Loucy (cell line): ENCODE measurements at regions not wholly inside any gene's neighbourhood (a gene's known extent, or its start where the extent isn't known, plus 50 kb on each side); places are given as distances from the start of the nearest gene placed in this dataset.

Source experiments
- H2AFZ ChIP-seq: fragments of 200-600 bp; sonication (generic); 2 replicates; pipeline ENCODE4 v1.6.0; 2016; ENCODE audit warnings: antibody characterized with exemption, mild to moderate bottlenecking, low read length, moderate library complexity
- H3F3A ChIP-seq: fragments of 200-600 bp; 2 replicates; pipeline ENCODE4 v1.6.0; 2016; ENCODE audit warnings: antibody characterized with exemption, low read depth, mild to moderate bottlenecking
- H3K27me3 ChIP-seq: fragments of 200-600 bp; sonication (generic); 2 replicates; pipeline ENCODE4 v1.6.1; 2014; ENCODE audit warnings: low read length, mild to moderate bottlenecking; ENCODE audit not compliant: insufficient read depth, poor library complexity, severe bottlenecking
- H3K36me3 ChIP-seq: fragments of 200-600 bp; sonication (generic); 2 replicates; pipeline ENCODE4 v1.6.1; 2016; ENCODE audit warnings: low read length; ENCODE audit not compliant: insufficient read depth
- H3K4me1 ChIP-seq: fragments of 200-600 bp; sonication (generic); 2 replicates; pipeline ENCODE4 v1.5.1; 2014; ENCODE audit warnings: low read length, mild to moderate bottlenecking; ENCODE audit not compliant: insufficient read depth, poor library complexity, severe bottlenecking
- H3K4me2 ChIP-seq: fragments of 200-600 bp; sonication (generic); 2 replicates; pipeline ENCODE4 v1.6.0; 2014; ENCODE audit warnings: antibody characterized with exemption, low read length, low read depth, mild to moderate bottlenecking; ENCODE audit not compliant: poor library complexity, severe bottlenecking
- H3K4me3 ChIP-seq: fragments of 200-600 bp; sonication (generic); 2 replicates; pipeline ENCODE4 v1.5.1; 2014; ENCODE audit warnings: low read length, mild to moderate bottlenecking, mixed read lengths; ENCODE audit not compliant: poor library complexity, severe bottlenecking
- H3K79me2 ChIP-seq: fragments of 200-600 bp; sonication (generic); 2 replicates; pipeline ENCODE4 v1.6.1; 2014; ENCODE audit warnings: low read length; ENCODE audit not compliant: insufficient read depth
- H3K9ac ChIP-seq: fragments of 200-600 bp; sonication (generic); 2 replicates; pipeline ENCODE4 v1.6.0; 2014; ENCODE audit warnings: mild to moderate bottlenecking, low read depth, low read length, moderate library complexity; ENCODE audit not compliant: poor library complexity, severe bottlenecking
- H3K9me2 ChIP-seq: fragments of 200-600 bp; sonication (generic); replicated peaks from 2 replicates; pipeline ENCODE4 v1.6.1; 2016; ENCODE audit warnings: low read depth, low read length, mixed read lengths
- H3K9me3 ChIP-seq: fragments of 200-600 bp; sonication (generic); 2 replicates; pipeline ENCODE4 v1.6.1; 2014; ENCODE audit warnings: mild to moderate bottlenecking, antibody characterized with exemption, low read length, low read depth; ENCODE audit not compliant: insufficient read depth
- H4K20me1 ChIP-seq: fragments of 200-600 bp; sonication (generic); 2 replicates; pipeline ENCODE4 v1.6.0; 2014; ENCODE audit warnings: antibody characterized with exemption, low read length, mild to moderate bottlenecking; ENCODE audit not compliant: insufficient read depth, poor library complexity, severe bottlenecking
- CTCF ChIP-seq: fragments of 200-600 bp; sonication (generic); conservative IDR thresholded peaks from 2 replicates; pipeline ENCODE4 v1.5.1; 2014; ENCODE audit warnings: mild to moderate bottlenecking, antibody characterized with exemption, low read length
- EZH2phosphoT487 ChIP-seq: fragments of 200-600 bp; IDR thresholded peaks from 2 replicates; pipeline ENCODE4 v1.6.1; 2018; ENCODE audit warnings: antibody characterized with exemption, mild to moderate bottlenecking, moderate library complexity, borderline replicate concordance

- H3K79me2 ChIP-seq, result no peaks in the 10 kb centered on the region
- no peaks in the 10 kb centered on the region for H4K20me1 ChIP-seq
- no peak overlapping the region for H3K4me2 ChIP-seq
- H3K9me2 ChIP-seq, result no peaks in the 10 kb centered on the region
- no peaks in the 10 kb centered on the region for H3K36me3 ChIP-seq
- 0 out of 2 replicates have a peak overlapping the region, but pooled peaks have one; percentile 51 for H2AFZ ChIP-seq
- no peaks in the 10 kb centered on the region for H3K4me1 ChIP-seq
- H3K9me3 ChIP-seq, result no peaks in the 10 kb centered on the region
- no peaks in the 10 kb centered on the region for H3F3A ChIP-seq
- no peak overlapping the region for H3K9ac ChIP-seq
- no peak for TF ChIP-seq CTCF
- no peak for TF ChIP-seq EZH2phosphoT487
- H3K27me3 ChIP-seq, result no peaks in the 10 kb centered on the region
- no peak overlapping the region for H3K4me3 ChIP-seq
Observed at GRCh38 chr11:109996060-109996459, 97.1 kb upstream of the ZC3H12C start.

- no peaks in the 10 kb centered on the region for H3K79me2 ChIP-seq
- no peaks in the 10 kb centered on the region for H3K9me3 ChIP-seq
- no peaks in the 10 kb centered on the region for H3K4me1 ChIP-seq
- H3K9me2 ChIP-seq, result no peaks in the 10 kb centered on the region
- H3K36me3 ChIP-seq, result no peaks in the 10 kb centered on the region
- H3F3A ChIP-seq, result no peaks in the 10 kb centered on the region
- H3K4me3 ChIP-seq, result no peak overlapping the region
- no peak overlapping the region for H3K4me2 ChIP-seq
- no peak for TF ChIP-seq EZH2phosphoT487
- TF ChIP-seq CTCF, result no peak
- H2AFZ ChIP-seq, result no peak overlapping the region
- no peaks in the 10 kb centered on the region for H4K20me1 ChIP-seq
- no peak overlapping the region for H3K9ac ChIP-seq
- H3K27me3 ChIP-seq, result no peaks in the 10 kb centered on the region
Observed at GRCh38 chr11:109998921-109999320, 94.3 kb upstream of the ZC3H12C start.

GRCh38 chr11:110000031-110000502 lies 93.1 kb upstream of the ZC3H12C start:
- no peak for TF ChIP-seq CTCF
- TF ChIP-seq EZH2phosphoT487, result no peak
- Histone ChIP-seq H3K4me3 (no peak overlapping the region), H3K4me2 (no peak overlapping the region), H3K79me2 (no peaks in the 10 kb centered on the region), H3K27me3 (no peaks in the 10 kb centered on the region), H3K9me2 (no peaks in the 10 kb centered on the region), H3K4me1 (no peaks in the 10 kb centered on the region), H3F3A (no peaks in the 10 kb centered on the region), H3K36me3 (no peaks in the 10 kb centered on the region), H3K9me3 (no peaks in the 10 kb centered on the region), H4K20me1 (no peaks in the 10 kb centered on the region), H3K9ac (no peak overlapping the region), H2AFZ (no peak overlapping the region)
